BJ (cell line): ENCODE measurements at regions not wholly inside any gene's neighbourhood (a gene's known extent, or its start where the extent isn't known, plus 50 kb on each side); places are given as distances from the start of the nearest gene placed in this dataset.

Experiments used
- CTCF ChIA-PET: fragments of 350-600 bp; formaldehyde crosslinking; extraction: SDS; loops from one replicate; lab custom pipeline; 2021; ENCODE audit warnings: antibody characterized with exemption, inconsistent platforms; lab: Yijun Ruan, JAX
- POLR2A ChIA-PET: fragments of 300-600 bp; sonication (Branson Sonifier 250); formaldehyde crosslinking; extraction: SDS; loops from one replicate; lab custom pipeline; 2021; ENCODE audit warnings: antibody characterized with exemption; lab: Charles Lee
- DNase-seq: peaks from one replicate; pipeline ENCODE4 v3.0.0-alpha.2; 2011; ENCODE audit warnings: low read depth
- H3K27me3 ChIP-seq: 2 replicates; pipeline ENCODE4 v1.6.0; 2011; ENCODE audit warnings: low read length; ENCODE audit not compliant: control insufficient read depth, insufficient read depth
- H3K36me3 ChIP-seq: 2 replicates; pipeline ENCODE4 v1.5.1; 2011; ENCODE audit warnings: low read length; ENCODE audit not compliant: control insufficient read depth, insufficient read depth
- H3K4me3 ChIP-seq: 2 replicates; pipeline ENCODE4 v1.5.1; 2011; ENCODE audit warnings: low read depth, mild to moderate bottlenecking, control low read depth, low read length
- TF ChIP-seq, protein P1 (sequence below): IDR thresholded peaks from 2 replicates; pipeline ENCODE4 v1.5.1; 2011; ENCODE audit warnings: low read depth, mild to moderate bottlenecking, control low read depth, inconsistent platforms, low read length, moderate library complexity; ENCODE audit not compliant: insufficient read depth

DNA sequence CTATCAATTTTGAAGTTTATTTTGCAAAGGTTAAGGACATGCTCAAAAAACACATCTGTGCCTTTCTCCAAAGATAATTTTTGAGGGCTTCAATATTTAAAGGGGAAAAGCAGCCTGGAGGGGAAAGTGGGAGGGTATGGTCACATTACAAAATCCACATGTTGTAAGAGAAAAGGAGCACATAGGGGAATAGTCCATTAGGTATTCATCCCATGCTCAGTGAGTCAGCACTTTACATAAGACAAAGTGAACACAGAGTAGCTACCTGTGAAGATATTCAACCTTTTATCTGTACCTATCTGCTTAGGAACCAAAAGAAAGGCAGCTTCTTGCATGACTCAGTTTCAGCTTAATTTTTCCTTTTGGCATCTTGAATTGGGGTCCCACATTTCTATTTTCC is 932.0 kb downstream of the SLITRK6 start:
- no peak overlapping the region for H3K4me3 ChIP-seq
- no peak for DNase-seq
- POLR2A ChIA-PET: no interaction called here

DNA sequence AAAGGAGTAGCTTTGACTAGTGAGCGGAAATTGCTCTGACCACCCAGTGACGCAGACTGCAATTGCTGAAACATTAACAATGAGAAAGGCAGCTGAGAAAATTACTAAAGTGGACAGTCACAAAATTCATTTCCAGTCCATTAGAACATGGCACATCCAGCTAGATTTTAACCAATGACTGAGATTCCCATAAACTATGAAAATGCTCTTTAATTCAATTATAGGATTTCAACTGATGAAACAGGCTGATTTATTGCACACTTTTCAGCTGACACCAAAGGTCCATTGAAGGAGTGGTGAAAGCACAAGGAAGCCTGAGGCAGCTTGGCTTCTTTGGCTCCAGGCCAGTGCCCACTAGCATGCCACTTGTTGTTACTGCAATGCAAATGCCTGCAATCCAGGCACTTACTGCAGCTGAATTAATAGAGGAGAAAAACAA is 933.4 kb downstream of the SLITRK6 start:
- no peak for DNase-seq
- ChIA-PET POLR2A (no interaction called here), CTCF (interaction anchor here (0.7 kb wide), 2 partner anchors 16 to 354 kb away, joined by 3 to 5 read pairs; no protein-coding TSS in a partner anchor)

More for the DNA sequence above, 932.0 kb downstream of the SLITRK6 start:
- TF ChIP-seq, protein P1, sequence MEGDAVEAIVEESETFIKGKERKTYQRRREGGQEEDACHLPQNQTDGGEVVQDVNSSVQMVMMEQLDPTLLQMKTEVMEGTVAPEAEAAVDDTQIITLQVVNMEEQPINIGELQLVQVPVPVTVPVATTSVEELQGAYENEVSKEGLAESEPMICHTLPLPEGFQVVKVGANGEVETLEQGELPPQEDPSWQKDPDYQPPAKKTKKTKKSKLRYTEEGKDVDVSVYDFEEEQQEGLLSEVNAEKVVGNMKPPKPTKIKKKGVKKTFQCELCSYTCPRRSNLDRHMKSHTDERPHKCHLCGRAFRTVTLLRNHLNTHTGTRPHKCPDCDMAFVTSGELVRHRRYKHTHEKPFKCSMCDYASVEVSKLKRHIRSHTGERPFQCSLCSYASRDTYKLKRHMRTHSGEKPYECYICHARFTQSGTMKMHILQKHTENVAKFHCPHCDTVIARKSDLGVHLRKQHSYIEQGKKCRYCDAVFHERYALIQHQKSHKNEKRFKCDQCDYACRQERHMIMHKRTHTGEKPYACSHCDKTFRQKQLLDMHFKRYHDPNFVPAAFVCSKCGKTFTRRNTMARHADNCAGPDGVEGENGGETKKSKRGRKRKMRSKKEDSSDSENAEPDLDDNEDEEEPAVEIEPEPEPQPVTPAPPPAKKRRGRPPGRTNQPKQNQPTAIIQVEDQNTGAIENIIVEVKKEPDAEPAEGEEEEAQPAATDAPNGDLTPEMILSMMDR: no peak
- CTCF ChIA-PET: no interaction called here
- H3K36me3 ChIP-seq: no peaks in the 10 kb centered on the region
- no peaks in the 10 kb centered on the region for H3K27me3 ChIP-seq

DNA sequence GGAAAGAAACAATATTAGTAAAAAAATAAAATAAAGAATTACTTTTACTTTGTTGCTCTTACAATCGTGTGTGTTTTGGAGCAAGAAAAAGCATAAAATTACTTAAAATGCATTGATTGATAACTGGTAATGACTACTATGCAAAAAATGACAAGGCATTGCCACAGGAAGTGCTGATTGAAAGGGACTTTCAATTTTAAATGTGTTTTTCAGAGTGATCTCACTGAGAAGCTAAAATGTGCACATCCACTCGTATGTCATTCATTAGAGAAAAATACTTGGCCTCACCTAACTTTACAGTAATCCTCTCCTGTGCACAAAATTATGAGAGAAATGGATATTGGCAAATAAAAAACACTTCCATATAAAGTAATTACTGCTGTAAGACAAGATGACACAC is 934.9 kb downstream of the SLITRK6 start:
- TF ChIP-seq, protein P1: no peak
- no peaks in the 10 kb centered on the region for H3K36me3 ChIP-seq
- POLR2A ChIA-PET: no interaction called here
- no peak overlapping the region for H3K4me3 ChIP-seq
- H3K27me3 ChIP-seq: no peaks in the 10 kb centered on the region
- CTCF ChIA-PET: no interaction called here
- DNase-seq: no peak

More for the DNA sequence above, 933.4 kb downstream of the SLITRK6 start:
- TF ChIP-seq, protein P1: no peak
- no peaks in the 10 kb centered on the region for H3K36me3 ChIP-seq
- H3K4me3 ChIP-seq: no peak overlapping the region
- no peaks in the 10 kb centered on the region for H3K27me3 ChIP-seq

DNA sequence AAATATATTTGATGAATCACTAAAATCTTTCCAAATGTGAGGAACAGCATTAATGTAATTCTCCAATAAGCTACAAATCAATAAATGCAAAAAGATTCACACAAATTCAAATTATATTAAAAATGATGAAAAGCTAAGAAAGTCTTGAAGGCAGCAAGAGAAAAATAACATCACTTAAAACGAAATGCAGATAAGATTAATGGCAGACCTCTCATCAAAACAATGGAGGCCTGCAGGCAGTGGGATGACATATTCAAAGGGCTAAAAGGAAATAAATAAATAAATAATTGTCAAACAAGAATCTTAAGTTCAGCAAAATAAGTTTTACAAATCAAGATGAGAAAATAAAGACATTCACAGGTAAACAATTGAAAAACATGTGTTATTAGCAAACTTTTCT is 952.1 kb downstream of the SLITRK6 start:
- no peaks in the 10 kb centered on the region for H3K36me3 ChIP-seq
- no peak for DNase-seq
- CTCF ChIA-PET: no interaction called here
- no peaks in the 10 kb centered on the region for H3K27me3 ChIP-seq
- POLR2A ChIA-PET: no interaction called here
- TF ChIP-seq, protein P1: no peak
- H3K4me3 ChIP-seq: no peak overlapping the region

- ChIA-PET POLR2A (no interaction called here), CTCF (no interaction called here)
- no peak for DNase-seq
- Histone ChIP-seq H3K36me3 (no peaks in the 10 kb centered on the region), H3K27me3 (no peaks in the 10 kb centered on the region), H3K4me3 (no peak overlapping the region)
- TF ChIP-seq, protein P1: no peak
These were observed 953.2 kb downstream of the SLITRK6 start for GRCh38 chr13:84845907-84846619.
